Activated T-cell treated with anti-CD3 and anti-CD28 coated beads, Interleukin-2, amount 50 U/mL, for 72 hours (primary cell): ENCODE measurements at regions not wholly inside any gene's neighbourhood (a gene's known extent, or its start where the extent isn't known, plus 50 kb on each side); places are given as distances from the start of the nearest gene placed in this dataset.
"Not testable (repeated sequence)": the region's sequence is repeated elsewhere in the genome, so short reads cannot be mapped to it uniquely, and the experiment has no call there.

ENCODE experiments used
- ATAC-seq, 2 donors: fragments of 150-1000 bp; cut with Tn5 transposase; replicated peaks in 1 of 2; 2 replicates each; pipeline ENCODE4 v1.10.0; 2021; ENCODE audit warnings: moderate library complexity in 2 of 2, mild to moderate bottlenecking in 1 of 2
- DNase-seq, 2 donors: peaks; one replicate each; pipeline ENCODE4 v3.0.0; 2021 to 2022; ENCODE audit warnings: mixed read lengths in 1 of 2
- H3K27ac Mint-ChIP-seq: one replicate; pipeline ENCODE4 v1.8.0; 2022; ENCODE audit warnings: mild to moderate bottlenecking, moderate library complexity, mixed read lengths
- H3K27me3 Mint-ChIP-seq: one replicate; pipeline ENCODE4 v1.8.0; 2022; ENCODE audit warnings: low read depth, mixed read lengths
- H3K36me3 Mint-ChIP-seq, 2 donors: one replicate each; pipeline ENCODE4 v1.8.0; 2022; ENCODE audit warnings: mixed read lengths in 2 of 2, mild to moderate bottlenecking in 1 of 2; ENCODE audit not compliant: insufficient read depth in 2 of 2
- H3K4me1 Mint-ChIP-seq: one replicate; pipeline ENCODE4 v1.8.0; 2022; ENCODE audit warnings: low read depth, mixed read lengths
- H3K4me3 Mint-ChIP-seq, 2 donors: one replicate each; pipeline ENCODE4 v1.8.0; 2022; ENCODE audit warnings: mild to moderate bottlenecking in 2 of 2, mixed read lengths in 2 of 2, moderate library complexity in 2 of 2
- H3K9me3 Mint-ChIP-seq, 2 donors: one replicate each; pipeline ENCODE4 v1.8.0; 2022; ENCODE audit warnings: mixed read lengths in 2 of 2

DNA sequence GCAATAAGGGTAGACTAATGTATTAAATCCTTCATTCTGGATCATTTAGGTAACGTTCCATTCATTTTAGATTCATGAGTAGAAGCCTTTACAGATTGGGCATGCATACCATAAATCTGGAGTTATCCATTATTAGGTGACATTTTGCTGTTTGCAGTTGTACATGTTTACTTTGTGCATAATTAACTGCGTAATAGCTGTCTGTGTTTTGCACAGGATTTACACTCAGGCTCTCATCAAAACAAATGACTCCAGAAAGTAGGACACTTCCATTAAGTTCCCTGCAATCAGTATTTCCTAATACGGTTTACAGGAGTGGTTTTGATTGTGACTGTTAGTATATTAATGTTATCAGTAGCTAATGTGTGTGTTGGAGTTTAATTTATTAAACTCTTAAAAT, 997.4 kb downstream of the HACE1 start:
- H3K9me3 Mint-ChIP-seq, result peaks cover 0 to under 1% of the 10 kb centered on the region in 2 donors
- no peaks in the 10 kb centered on the region for H3K27me3 Mint-ChIP-seq
- no peaks in the 10 kb centered on the region for H3K36me3 Mint-ChIP-seq
- ATAC-seq, result no peak
- no peak overlapping the region for H3K27ac Mint-ChIP-seq
- H3K4me1 Mint-ChIP-seq, result no peaks in the 10 kb centered on the region
- no peak overlapping the region for H3K4me3 Mint-ChIP-seq
- DNase-seq, result no peak

DNA sequence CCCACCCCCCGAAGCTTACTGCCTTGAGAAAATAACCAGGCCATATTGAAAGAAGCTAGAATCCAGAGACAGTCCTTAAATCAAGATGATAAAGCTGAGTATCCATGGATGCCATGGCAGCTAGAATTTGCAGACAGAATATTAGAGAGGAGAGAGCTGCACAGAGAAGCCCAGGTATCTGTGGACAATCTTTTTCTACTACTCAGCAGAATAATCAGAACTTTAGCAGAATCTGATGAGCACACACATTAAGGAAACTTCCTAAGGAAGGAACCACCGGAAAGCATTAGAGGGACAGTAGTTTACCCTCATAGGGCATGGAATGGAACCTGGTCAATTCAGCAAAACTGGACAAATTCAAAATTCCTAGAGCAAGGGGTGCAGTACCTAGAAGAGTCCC, 1001.7 kb downstream of the HACE1 start:
- H3K4me3 Mint-ChIP-seq, result no peak overlapping the region
- peaks cover 0 to 1% of the 10 kb centered on the region in 2 donors for H3K9me3 Mint-ChIP-seq
- H3K4me1 Mint-ChIP-seq, result no peaks in the 10 kb centered on the region
- ATAC-seq (no peak), DNase-seq (no peak)
- no peaks in the 10 kb centered on the region for H3K36me3 Mint-ChIP-seq
- no peak overlapping the region for H3K27ac Mint-ChIP-seq
- H3K27me3 Mint-ChIP-seq, result no peaks in the 10 kb centered on the region

DNA sequence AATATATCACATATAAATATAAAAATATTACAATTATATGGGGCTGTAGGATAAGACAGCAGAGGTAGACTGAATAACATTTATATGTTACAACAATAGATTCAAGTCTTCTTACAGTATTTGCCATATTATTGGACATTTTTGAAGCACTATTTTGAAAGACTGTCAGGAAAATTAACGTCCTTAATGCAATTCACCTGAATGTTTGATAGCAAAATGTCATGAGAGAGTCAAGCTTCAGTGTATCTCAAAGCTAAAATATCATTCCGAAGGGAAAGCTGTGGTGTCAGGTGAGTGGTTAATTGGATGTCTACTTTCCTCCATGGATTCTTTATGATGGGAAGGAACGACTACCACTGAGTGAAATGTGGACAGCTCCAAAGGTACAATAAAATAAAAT, 1004.0 kb downstream of the HACE1 start:
- H3K27ac Mint-ChIP-seq, result no peak overlapping the region
- no peaks in the 10 kb centered on the region for H3K27me3 Mint-ChIP-seq
- ATAC-seq, result no peak
- no peaks in the 10 kb centered on the region for H3K36me3 Mint-ChIP-seq
- H3K4me1 Mint-ChIP-seq, result no peaks in the 10 kb centered on the region
- DNase-seq, result no peak
- peaks cover 0 to 3% of the 10 kb centered on the region in 2 donors for H3K9me3 Mint-ChIP-seq
- no peak overlapping the region for H3K4me3 Mint-ChIP-seq

DNA sequence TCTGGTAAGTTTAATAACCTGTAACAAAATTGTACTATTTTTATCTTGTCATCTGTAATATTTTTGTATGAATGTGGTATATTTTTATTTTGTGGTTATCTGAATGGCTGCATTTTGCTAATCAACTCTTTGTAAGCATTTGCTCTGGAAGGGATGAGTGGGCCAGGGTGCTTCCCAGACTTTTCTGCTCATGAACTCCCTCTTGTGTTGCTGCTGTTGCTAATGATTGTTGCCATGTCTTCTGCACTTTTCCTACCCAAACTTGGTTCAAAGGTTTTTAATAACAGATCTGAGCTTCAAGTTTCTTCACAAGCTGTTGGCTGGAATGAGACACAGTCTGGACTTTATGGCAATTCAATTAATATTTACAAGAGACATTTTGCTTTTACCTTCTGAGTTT, 1005.7 kb downstream of the HACE1 start:
- H3K27me3 Mint-ChIP-seq, result no peaks in the 10 kb centered on the region
- no peak overlapping the region for H3K4me3 Mint-ChIP-seq
- ATAC-seq (no peak), DNase-seq (no peak)
- H3K36me3 Mint-ChIP-seq, result no peaks in the 10 kb centered on the region
- H3K4me1 Mint-ChIP-seq, result no peaks in the 10 kb centered on the region
- peaks cover 0 to 3% of the 10 kb centered on the region in 2 donors for H3K9me3 Mint-ChIP-seq
- H3K27ac Mint-ChIP-seq, result no peak overlapping the region

DNA sequence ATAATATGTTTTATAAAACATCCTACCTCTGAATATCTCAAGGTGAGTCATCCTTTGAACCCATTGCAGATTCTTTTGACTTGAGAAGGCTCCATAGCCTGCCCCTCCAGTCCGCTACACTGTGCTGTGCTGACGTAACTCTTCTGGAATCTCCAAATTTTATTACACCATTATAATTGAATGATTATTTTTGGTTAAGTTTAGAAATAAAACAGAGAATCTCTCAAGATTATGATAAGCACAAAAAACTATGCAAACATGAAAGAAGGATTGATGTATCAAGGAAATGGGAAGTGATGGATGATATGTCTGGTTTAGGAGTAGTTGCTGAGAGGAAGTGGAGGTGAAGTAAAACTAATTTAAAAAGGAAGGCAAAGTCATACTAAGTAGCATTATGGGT, 1021.3 kb downstream of the HACE1 start:
- DNase-seq (no peak), ATAC-seq (no peak)
- Mint-ChIP-seq H3K4me3 (no peak overlapping the region), H3K27me3 (no peaks in the 10 kb centered on the region), H3K36me3 (no peaks in the 10 kb centered on the region), H3K4me1 (no peaks in the 10 kb centered on the region), H3K9me3 (peaks cover 2 to 4% of the 10 kb centered on the region in 2 donors), H3K27ac (no peak overlapping the region)

DNA sequence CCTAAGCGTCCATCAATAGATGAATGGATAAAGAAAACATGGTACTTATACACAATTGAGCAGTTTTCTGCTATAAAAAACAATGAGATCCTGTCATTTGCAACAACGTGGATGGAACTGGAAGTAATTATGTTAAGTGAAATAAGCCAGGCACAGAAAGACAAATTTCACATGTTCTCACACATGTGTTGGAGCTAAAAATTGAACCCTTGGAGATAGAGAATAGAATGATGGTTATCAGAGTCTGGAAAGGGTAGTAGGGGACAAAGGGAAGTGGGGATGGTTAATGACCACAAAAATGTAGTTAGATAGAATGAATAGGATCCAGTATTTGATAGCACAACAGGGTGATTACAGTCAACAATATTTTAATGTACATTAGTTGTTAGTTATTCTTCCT, 1033.5 kb downstream of the HACE1 start:
- no peak overlapping the region for H3K4me3 Mint-ChIP-seq
- no peaks in the 10 kb centered on the region for H3K4me1 Mint-ChIP-seq
- DNase-seq (no peak), ATAC-seq (no peak)
- peaks cover 0 to 1% of the 10 kb centered on the region in 2 donors for H3K9me3 Mint-ChIP-seq
- H3K27me3 Mint-ChIP-seq, result no peaks in the 10 kb centered on the region
- no peaks in the 10 kb centered on the region for H3K36me3 Mint-ChIP-seq
- no peak overlapping the region for H3K27ac Mint-ChIP-seq

DNA sequence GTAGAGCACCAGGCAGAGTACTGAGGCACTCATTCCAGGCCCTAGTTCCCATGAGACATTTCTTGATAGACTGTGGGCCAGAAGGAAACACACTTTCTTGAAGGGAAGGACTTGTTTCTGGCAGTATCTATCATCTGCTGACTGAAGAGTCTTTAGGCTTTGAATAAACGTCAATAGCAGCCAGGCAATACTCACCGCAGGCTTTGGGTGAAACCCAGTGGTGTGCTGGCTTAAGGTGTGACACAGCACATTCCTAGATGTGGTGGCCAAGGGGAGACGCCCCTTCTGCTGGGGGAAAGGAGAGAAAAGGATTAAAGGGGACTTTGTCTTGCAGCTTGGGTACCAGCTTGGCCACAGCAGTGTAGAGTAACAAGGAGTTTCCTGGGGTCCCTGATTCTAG, 1039.6 kb downstream of the HACE1 start:
- H3K9me3 Mint-ChIP-seq, result peaks cover 1 to 6% of the 10 kb centered on the region in 2 donors
- no peak for DNase-seq
- H3K27me3 Mint-ChIP-seq, result no peaks in the 10 kb centered on the region
- no peaks in the 10 kb centered on the region for H3K4me1 Mint-ChIP-seq
- no peak for ATAC-seq
- no peak overlapping the region for H3K4me3 Mint-ChIP-seq
- H3K36me3 Mint-ChIP-seq, result no peaks in the 10 kb centered on the region
- no peak overlapping the region for H3K27ac Mint-ChIP-seq

DNA sequence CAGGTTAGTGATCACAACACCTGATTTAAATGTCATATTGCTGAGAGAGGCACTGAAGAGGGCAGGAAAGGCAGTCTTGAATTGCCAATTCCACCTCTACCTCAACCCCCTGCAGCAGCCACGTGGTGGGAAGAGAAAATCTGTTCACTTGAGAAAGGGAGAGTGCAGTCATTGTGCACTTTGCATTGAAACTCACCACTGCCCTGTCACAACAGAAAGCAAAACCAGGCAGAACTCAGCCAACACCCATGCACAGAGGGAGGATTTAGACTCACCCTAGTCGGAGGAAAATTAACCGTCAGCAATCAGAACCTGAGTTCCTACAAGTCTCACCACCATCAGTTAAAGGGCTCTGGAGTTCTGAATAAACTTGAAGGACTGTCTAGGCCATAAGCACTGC, 1040.2 kb downstream of the HACE1 start:
- no peak for ATAC-seq
- Mint-ChIP-seq H3K4me3 (no peak overlapping the region), H3K4me1 (no peaks in the 10 kb centered on the region), H3K9me3 (peaks cover 1 to 6% of the 10 kb centered on the region in 2 donors), H3K27ac (no peak overlapping the region), H3K27me3 (no peaks in the 10 kb centered on the region), H3K36me3 (no peaks in the 10 kb centered on the region)
- no peak for DNase-seq

DNA sequence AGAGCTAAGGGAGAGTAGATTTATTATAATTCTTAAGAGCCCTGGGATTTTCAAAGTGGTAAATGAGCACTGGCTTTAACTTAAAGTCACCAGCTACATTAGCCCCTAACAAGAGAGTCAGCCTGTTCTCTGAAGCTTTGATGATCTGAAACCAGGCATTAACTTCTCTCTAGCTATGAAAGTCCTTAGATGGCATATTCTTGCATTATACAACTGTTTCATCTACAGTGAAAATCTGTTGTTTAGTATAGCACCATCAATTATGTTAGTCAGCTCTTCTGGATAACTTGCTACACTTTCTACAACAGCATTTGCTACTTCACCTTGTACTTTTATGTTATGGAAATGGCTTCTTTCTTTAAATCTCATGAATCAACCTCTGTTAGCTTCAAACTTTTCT, 1046.7 kb downstream of the HACE1 start:
- Mint-ChIP-seq H3K9me3 (peaks cover 2% of the 10 kb centered on the region in 2 donors), H3K27me3 (no peaks in the 10 kb centered on the region), H3K36me3 (no peaks in the 10 kb centered on the region), H3K4me1 (no peaks in the 10 kb centered on the region), H3K27ac (no peak overlapping the region), H3K4me3 (no peak overlapping the region)
- ATAC-seq (no peak), DNase-seq (no peak)

DNA sequence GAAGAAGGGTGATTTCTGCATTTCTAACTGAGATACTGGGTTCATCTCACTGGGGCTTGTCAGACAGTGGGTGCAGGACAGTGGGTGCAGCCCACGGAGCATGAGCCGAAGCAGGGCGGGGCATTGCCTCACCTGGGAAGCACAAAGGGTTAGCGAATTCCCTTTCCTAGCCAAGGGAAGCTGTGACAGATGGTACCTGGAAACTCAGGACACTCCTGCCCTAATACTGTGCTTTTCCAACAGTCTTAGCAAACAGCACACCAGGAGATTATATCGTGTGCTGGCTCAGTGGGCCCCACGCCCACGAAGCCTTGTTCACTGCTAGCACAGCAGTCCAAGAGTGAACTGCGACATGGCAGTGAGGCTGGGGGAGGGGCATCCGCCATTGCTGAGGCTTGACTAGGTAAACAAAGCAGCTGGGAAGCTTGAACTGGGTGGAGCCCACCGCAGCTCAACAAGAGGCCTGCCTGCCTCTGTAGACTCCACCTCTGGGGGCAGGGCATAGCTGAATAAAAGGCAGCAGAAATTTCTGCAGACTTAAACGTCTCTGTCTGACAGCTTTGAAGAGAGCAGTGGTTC, 1057.7 kb downstream of the HACE1 start:
- not testable (repeated sequence) for H3K27ac Mint-ChIP-seq, H3K4me3 Mint-ChIP-seq, H3K27me3 Mint-ChIP-seq, H3K9me3 Mint-ChIP-seq, H3K4me1 Mint-ChIP-seq, DNase-seq, ATAC-seq, H3K36me3 Mint-ChIP-seq

DNA sequence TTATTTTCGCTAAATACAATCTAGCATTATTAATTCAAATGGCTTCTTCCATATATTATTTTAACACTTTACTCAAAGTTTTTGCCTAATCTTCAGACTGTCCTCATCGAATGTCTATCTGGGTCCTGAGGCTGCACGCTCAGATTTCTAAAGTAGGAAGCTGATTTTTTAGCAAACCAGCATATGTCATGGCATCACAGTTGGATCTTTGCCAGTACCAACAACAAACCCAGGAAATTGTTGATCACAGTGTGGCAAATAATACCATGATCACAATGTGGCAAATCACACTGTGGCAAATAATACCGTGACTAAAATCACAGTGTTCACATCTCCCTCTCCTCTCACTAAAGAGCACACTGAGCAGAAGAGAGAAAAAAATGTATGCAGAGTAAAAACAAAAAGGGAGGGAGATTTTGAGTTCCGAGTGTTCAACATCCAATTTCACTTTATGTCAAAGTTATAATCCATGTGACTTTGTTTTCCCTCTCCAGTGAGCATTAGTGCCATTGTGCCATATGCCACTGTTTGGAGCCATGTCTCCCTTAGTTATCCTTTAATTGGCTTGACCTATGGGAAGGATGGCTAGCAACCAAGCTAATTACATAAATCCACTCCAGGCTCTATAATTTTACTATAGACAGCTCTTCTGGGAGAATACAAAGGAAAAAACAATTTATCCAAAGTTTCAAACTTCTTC, 1059.6 kb downstream of the HACE1 start:
- H3K36me3 Mint-ChIP-seq, result no peaks in the 10 kb centered on the region
- H3K27me3 Mint-ChIP-seq, result no peaks in the 10 kb centered on the region
- H3K4me3 Mint-ChIP-seq, result no peak overlapping the region
- ATAC-seq, result no peak
- no peaks in the 10 kb centered on the region for H3K4me1 Mint-ChIP-seq
- no peak overlapping the region for H3K27ac Mint-ChIP-seq
- no peak for DNase-seq
- H3K9me3 Mint-ChIP-seq, result peaks cover 2 to 6% of the 10 kb centered on the region in 2 donors

DNA sequence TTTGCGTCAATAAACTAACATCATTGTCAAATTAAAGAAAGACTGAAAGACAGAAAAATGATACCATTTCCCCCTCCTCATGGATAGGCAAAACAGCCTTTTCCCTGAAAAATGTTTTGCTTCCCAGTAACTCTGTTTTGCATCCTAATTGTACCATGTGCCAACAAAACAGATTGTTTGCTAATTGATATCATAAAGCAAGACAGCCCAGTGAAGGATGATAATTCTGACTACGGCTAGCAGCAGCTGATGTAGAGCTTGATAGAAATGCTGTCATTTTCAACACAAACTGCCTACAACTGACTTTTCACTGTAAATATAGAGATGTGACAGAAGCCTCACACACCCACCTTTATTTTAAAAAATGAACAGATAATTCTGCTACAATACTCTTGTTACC, 1061.6 kb downstream of the HACE1 start:
- Mint-ChIP-seq H3K27ac (no peak overlapping the region), H3K36me3 (peaks cover 0 to 1% of the 10 kb centered on the region in 2 donors), H3K27me3 (no peaks in the 10 kb centered on the region), H3K9me3 (peaks cover 2 to 3% of the 10 kb centered on the region in 2 donors), H3K4me3 (no peak overlapping the region), H3K4me1 (no peaks in the 10 kb centered on the region)
- ATAC-seq (no peak), DNase-seq (no peak)

DNA sequence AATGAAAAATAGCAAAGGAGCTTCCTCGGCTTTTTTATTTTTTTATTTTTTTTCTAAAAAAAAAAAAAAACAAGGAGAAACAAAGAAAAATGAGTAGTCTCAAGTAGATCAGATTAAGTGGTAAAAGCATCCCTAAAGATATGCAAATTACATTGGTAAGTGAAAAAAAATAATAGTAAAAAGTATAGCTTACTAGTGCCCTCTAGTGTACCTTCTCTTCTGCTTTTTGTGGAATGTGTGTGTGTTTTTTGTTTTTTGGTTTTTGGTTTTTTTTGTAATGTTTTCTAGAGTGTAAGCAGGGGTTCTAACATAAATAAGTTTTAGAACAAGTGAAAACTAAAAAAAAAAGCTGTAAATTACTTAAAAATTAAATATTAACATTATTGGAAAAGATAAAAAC, 1062.0 kb downstream of the HACE1 start:
- Mint-ChIP-seq H3K27me3 (no peaks in the 10 kb centered on the region), H3K4me1 (no peaks in the 10 kb centered on the region), H3K9me3 (peaks cover 2 to 3% of the 10 kb centered on the region in 2 donors), H3K36me3 (peaks cover 0 to 1% of the 10 kb centered on the region in 2 donors), H3K4me3 (no peak overlapping the region), H3K27ac (no peak overlapping the region)
- DNase-seq (no peak), ATAC-seq (no peak)

DNA sequence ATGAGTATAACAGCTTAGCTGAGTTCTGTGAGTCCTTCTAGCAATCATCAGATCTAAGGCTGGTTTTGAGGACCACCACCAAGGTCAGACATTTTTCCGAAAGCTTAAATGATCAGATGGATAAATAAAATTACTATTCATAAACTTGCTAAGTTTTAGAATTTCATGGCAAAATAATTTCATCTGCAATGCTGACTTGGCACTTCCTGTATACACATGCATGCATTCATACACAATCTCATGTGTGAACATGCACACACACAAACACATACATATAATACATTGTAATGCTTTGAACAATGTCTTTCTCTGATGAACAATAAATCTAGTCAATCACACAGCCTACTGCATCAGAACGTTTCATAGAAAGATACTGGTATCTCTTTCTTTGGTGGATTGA, 1068.3 kb downstream of the HACE1 start:
- H3K9me3 Mint-ChIP-seq, result peaks cover 3 to 4% of the 10 kb centered on the region in 2 donors
- H3K27ac Mint-ChIP-seq, result no peak overlapping the region
- no peaks in the 10 kb centered on the region for H3K27me3 Mint-ChIP-seq
- H3K4me1 Mint-ChIP-seq, result no peaks in the 10 kb centered on the region
- no peak for DNase-seq
- peaks cover 0 to 1% of the 10 kb centered on the region in 2 donors for H3K36me3 Mint-ChIP-seq
- H3K4me3 Mint-ChIP-seq, result no peak overlapping the region
- no peak for ATAC-seq
